ENCODE measurements at regions not wholly inside any gene's neighbourhood (a gene's known extent, or its start where the extent isn't known, plus 50 kb on each side); places are given as distances from the start of the nearest gene placed in this dataset.

- Histone ChIP-seq H3K4me1 (no peaks in the 10 kb centered on the region), H3K36me3 (no peaks in the 10 kb centered on the region), H3K27ac (no peak overlapping the region), H3K4me3 (no peak overlapping the region), H3K9me3 (peaks cover 0 to 31% (median 14%) of the 10 kb centered on the region in 12 donors), H3K27me3 (no peaks in the 10 kb centered on the region)
- DNase-seq (no peak), ATAC-seq (no peak)
- intact Hi-C loops (cut with DNase I): no loop called here
- 60 to 70% (median 61%) methylated on average over 2 of the region's 2 CpGs for WGBS, 4 donors
- TF ChIP-seq CTCF (IDR thresholded peaks at IDR 0.05) (no peak), POLR2A (IDR thresholded peaks at IDR 0.05) (no peak)
Measured at GRCh38 chr12:90473831-90474230, 481.1 kb downstream of the CCER1 start.

GRCh38 chr12:90460681-90461080, 494.3 kb downstream of the CCER1 start:
- H3K27me3 ChIP-seq: no peaks in the 10 kb centered on the region
- DNase-seq (no peak), ATAC-seq (no peak)
- intact Hi-C loops (cut with DNase I): no loop called here
- H3K27ac ChIP-seq: no peak overlapping the region
- H3K4me1 ChIP-seq: no peaks in the 10 kb centered on the region
- WGBS, 4 donors: 74 to 89% (median 85%) methylated on average over 1 of the region's 1 CpG
- H3K4me3 ChIP-seq: no peak overlapping the region
- no peaks in the 10 kb centered on the region for H3K36me3 ChIP-seq
- TF ChIP-seq POLR2A (IDR thresholded peaks at IDR 0.05) (no peak), CTCF (IDR thresholded peaks at IDR 0.05) (no peak)
- peaks cover 0 to 13% (median 0%) of the 10 kb centered on the region in 12 donors for H3K9me3 ChIP-seq

- intact Hi-C loops (cut with DNase I): no loop called here
Measured at GRCh38 chr12:90456248-90456647, 498.7 kb downstream of the CCER1 start.

GRCh38 chr12:90455756-90456155, 499.2 kb downstream of the CCER1 start:
- no peaks in the 10 kb centered on the region for H3K4me1 ChIP-seq
- 61 to 75% (median 70%) methylated on average over 2 of the region's 2 CpGs for WGBS, 4 donors
- H3K27ac ChIP-seq: no peak overlapping the region
- DNase-seq (no peak), ATAC-seq (no peak)
- H3K27me3 ChIP-seq: no peaks in the 10 kb centered on the region
- intact Hi-C loops (cut with DNase I): no loop called here
- peaks cover 0 to 7% (median 0%) of the 10 kb centered on the region in 12 donors for H3K9me3 ChIP-seq
- no peak for TF ChIP-seq CTCF (IDR thresholded peaks at IDR 0.05)
- TF ChIP-seq POLR2A (IDR thresholded peaks at IDR 0.05): no peak
- H3K4me3 ChIP-seq: no peak overlapping the region
- no peaks in the 10 kb centered on the region for H3K36me3 ChIP-seq

More at GRCh38 chr12:90456248-90456647, 498.7 kb downstream of the CCER1 start:
- H3K4me3 ChIP-seq: no peak overlapping the region
- H3K27ac ChIP-seq: no peak overlapping the region
- H3K9me3 ChIP-seq: peaks cover 0 to 7% (median 0%) of the 10 kb centered on the region in 12 donors
- 92 to 95% (median 93%) methylated on average over 3 of the region's 3 CpGs for WGBS, 4 donors
- DNase-seq (no peak), ATAC-seq (no peak)
- H3K36me3 ChIP-seq: no peaks in the 10 kb centered on the region
- no peak for TF ChIP-seq CTCF (IDR thresholded peaks at IDR 0.05)
- TF ChIP-seq POLR2A (IDR thresholded peaks at IDR 0.05): no peak
- H3K27me3 ChIP-seq: no peaks in the 10 kb centered on the region
- H3K4me1 ChIP-seq: no peaks in the 10 kb centered on the region

Measured in heart left ventricle (tissue), 16 donors.